Ovary (tissue), 3 donors: ENCODE measurements at regions not wholly inside any gene's neighbourhood (a gene's known extent, or its start where the extent isn't known, plus 50 kb on each side); places are given as distances from the start of the nearest gene placed in this dataset.

Experiments
- EP300 ChIP-seq: sonication (generic); formaldehyde crosslinking; IDR thresholded peaks from one replicate; pipeline ENCODE4 v1.6.1; 2017; ENCODE audit warnings: antibody characterized with exemption
- POLR2A ChIP-seq: fragments of 450-650 bp; IDR thresholded peaks from one replicate; pipeline ENCODE4 v1.6.1; 2017; ENCODE audit warnings: antibody characterized with exemption, mild to moderate bottlenecking, moderate library complexity
- TF ChIP-seq, protein P1 (sequence below), 3 donors: fragments of 450-650 bp in 2 of 3; fragments of 200-600 bp in 1 of 3; IDR thresholded peaks; one replicate each; pipeline versions ENCODE4 v1.5.1 to v1.8.0; 2016 to 2022; ENCODE audit warnings: antibody characterized with exemption in 3 of 3, mild to moderate bottlenecking in 1 of 3
- donor health status: DM: no; HTN: no; CAD: no.

- TF ChIP-seq, protein P1, sequence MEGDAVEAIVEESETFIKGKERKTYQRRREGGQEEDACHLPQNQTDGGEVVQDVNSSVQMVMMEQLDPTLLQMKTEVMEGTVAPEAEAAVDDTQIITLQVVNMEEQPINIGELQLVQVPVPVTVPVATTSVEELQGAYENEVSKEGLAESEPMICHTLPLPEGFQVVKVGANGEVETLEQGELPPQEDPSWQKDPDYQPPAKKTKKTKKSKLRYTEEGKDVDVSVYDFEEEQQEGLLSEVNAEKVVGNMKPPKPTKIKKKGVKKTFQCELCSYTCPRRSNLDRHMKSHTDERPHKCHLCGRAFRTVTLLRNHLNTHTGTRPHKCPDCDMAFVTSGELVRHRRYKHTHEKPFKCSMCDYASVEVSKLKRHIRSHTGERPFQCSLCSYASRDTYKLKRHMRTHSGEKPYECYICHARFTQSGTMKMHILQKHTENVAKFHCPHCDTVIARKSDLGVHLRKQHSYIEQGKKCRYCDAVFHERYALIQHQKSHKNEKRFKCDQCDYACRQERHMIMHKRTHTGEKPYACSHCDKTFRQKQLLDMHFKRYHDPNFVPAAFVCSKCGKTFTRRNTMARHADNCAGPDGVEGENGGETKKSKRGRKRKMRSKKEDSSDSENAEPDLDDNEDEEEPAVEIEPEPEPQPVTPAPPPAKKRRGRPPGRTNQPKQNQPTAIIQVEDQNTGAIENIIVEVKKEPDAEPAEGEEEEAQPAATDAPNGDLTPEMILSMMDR (IDR thresholded peaks at IDR 0.05), result no peak
- TF ChIP-seq EP300 (no peak), POLR2A (no peak)
Measured at GRCh38 chr18:30376515-30376914, 666.0 kb downstream of the DSC3 start.
